Non-pigmented ciliary epithelial cell (primary cell): ENCODE measurements at regions not wholly inside any gene's neighbourhood (a gene's known extent, or its start where the extent isn't known, plus 50 kb on each side); places are given as distances from the start of the nearest gene placed in this dataset.

ENCODE experiments used
- DNase-seq: peaks from one replicate; pipeline ENCODE4 v3.0.0-alpha.2; 2010; ENCODE audit warnings: low read depth

- DNase-seq: no peak
Observed at GRCh38 chr2:57943315-57943714, 103.3 kb upstream of the VRK2 start.

GRCh38 chr2:57947398-57947797 is 99.2 kb upstream of the VRK2 start:
- DNase-seq: no peak

- no peak for DNase-seq
Observed at GRCh38 chr2:57954020-57954419, 92.6 kb upstream of the VRK2 start.

- no peak for DNase-seq
Observed at GRCh38 chr2:57957238-57957637, 89.4 kb upstream of the VRK2 start.

- no peak for DNase-seq
Observed at GRCh38 chr2:57959390-57959789, 87.2 kb upstream of the VRK2 start.

GRCh38 chr2:57962861-57963260 is 83.7 kb upstream of the VRK2 start:
- no peak for DNase-seq

- DNase-seq: no peak
Observed at GRCh38 chr2:57965219-57965618, 81.4 kb upstream of the VRK2 start.

DNA sequence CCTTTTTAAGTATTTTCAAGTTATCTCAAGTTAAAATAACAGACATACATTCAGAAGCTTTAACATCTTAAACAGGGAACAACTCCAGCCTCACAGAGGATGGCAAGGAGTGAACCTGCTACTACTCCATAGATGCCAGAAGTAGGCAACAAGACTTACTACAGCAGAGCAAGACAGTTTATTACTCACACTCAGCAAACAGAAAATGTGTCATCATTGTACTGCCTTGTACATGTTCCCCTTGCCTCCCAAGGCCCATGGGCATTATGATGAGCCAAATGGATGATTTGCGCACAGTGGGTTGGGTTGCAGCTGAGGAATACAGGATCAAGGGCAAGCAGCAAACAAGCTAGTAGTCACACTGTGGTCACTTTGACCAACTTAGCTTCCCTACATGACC is 80.6 kb upstream of the VRK2 start:
- no peak for DNase-seq

- no peak for DNase-seq
Observed at GRCh38 chr2:57973621-57974186, 72.9 kb upstream of the VRK2 start.

DNA sequence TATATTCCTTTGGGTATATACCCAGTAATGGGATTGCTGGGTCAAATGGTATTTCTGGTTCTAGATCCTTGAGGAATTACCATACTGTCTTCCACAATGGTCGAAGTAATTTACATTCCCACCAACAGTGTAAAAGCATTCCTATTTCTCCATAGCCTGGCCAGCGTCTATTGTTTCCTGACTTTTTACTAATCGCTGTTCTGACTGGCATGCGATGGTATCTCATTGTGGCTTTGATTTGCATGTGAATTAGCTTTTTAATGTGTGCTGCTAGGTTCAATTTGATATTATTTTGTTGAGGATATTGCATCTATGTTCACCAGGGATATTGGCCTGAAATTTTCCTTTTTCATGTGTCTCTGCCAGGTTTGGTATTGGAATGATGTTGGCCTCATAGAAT is 67.4 kb upstream of the VRK2 start:
- no peak for DNase-seq

DNA sequence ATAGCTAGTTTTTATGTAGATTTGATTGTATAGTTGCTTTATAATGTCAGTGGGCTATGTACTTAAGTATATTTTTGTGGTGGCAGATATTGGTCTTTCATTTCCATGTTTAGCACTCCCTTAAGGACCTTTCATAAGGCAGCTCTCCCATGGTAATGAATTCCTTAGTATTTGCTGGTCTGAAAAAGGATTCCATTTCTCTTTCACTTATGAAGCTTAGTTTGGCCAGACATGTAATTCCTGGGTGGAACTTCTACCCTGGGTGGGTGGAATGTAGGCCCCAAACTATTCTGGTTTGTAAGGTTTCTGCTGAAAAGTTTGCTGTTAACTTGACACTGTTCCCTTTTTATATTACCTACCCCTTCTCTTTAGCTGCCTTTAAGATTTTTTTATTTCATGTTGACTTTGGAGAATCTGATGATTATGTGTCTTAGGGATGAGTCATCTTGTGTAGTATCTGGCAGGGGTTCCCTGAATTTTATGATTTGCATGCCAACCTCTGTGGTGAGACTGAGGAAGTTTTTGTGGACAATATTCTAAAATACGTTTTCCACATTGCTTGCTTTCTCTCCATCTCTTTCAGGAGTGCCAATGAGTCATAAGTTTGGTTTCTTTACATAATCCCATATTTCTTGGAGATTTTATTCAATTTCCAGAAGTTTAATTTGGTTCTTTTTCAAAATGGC is 65.4 kb upstream of the VRK2 start:
- peak; percentile 44 for DNase-seq

DNA sequence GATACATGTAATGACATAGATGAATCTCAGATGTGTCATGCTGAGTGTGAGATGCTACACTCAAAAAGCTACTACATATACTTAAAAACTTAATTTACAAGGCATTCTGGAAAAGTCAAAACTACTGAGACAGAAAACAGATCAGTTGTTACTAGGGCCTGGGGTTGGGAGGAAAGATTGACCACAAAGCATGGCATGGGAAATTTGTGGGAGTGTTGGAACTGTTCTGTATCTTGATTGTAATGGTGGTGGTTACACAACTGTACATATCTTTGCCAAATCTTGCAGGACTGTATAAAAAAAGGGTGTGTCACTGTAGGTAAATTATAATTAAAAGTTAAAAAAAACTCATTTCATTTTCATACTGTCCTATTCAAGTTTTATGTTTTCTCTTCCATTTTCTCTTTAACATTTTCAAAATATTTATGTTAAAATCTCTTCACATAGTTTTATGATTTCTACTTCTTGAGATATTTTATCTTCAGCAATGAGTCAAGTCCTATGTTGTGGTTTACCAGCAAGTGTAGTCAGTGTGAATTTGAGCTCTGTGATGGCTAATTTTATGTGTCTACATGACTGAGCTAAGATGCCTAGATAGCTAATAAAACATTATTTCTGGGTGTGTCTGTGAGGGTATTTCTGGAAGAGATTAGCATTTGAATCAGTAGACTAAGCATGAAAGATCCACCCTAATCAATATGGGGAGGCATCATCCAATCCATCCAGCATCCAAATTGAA is 58.6 kb upstream of the VRK2 start:
- DNase-seq: peak; percentile 10

GRCh38 chr2:57990118-57990725 is 56.4 kb upstream of the VRK2 start:
- DNase-seq: no peak
